Hematopoietic multipotent progenitor cell treated with erythropoietin and hydrocortisone succinate and interleukin-3 and kit ligand, for 15 days (in vitro differentiated cells): ENCODE measurements at regions not wholly inside any gene's neighbourhood (a gene's known extent, or its start where the extent isn't known, plus 50 kb on each side); places are given as distances from the start of the nearest gene placed in this dataset.

ENCODE experiments used
- DNase-seq: peaks from one replicate; pipeline ENCODE4 v3.0.0-alpha.2; 2015; ENCODE audit warnings: low spot score

GRCh38 chr9:107615321-107615720, 125.8 kb upstream of the KLF4 start:
- DNase-seq, result no peak

GRCh38 chr9:107614765-107615164, 125.2 kb upstream of the KLF4 start:
- no peak for DNase-seq

GRCh38 chr9:107613321-107613720, 123.8 kb upstream of the KLF4 start:
- DNase-seq, result no peak

GRCh38 chr9:107612136-107612535, 122.6 kb upstream of the KLF4 start:
- DNase-seq, result no peak

- DNase-seq, result no peak
These were observed 120.0 kb upstream of the KLF4 start for GRCh38 chr9:107609547-107609946.

- no peak for DNase-seq
These were observed 116.7 kb upstream of the KLF4 start for GRCh38 chr9:107606149-107606790.

GRCh38 chr9:107605041-107605440, 115.5 kb upstream of the KLF4 start:
- DNase-seq, result no peak

GRCh38 chr9:107603281-107603680, 113.7 kb upstream of the KLF4 start:
- no peak for DNase-seq

GRCh38 chr9:107600060-107600573, 110.5 kb upstream of the KLF4 start:
- no peak for DNase-seq

- DNase-seq, result no peak
These were observed 108.2 kb upstream of the KLF4 start for GRCh38 chr9:107597743-107598217.

- DNase-seq, result no peak
These were observed 105.5 kb upstream of the KLF4 start for GRCh38 chr9:107594908-107595530.

GRCh38 chr9:107593224-107593870, 103.8 kb upstream of the KLF4 start:
- no peak for DNase-seq

GRCh38 chr9:107592424-107592823, 102.9 kb upstream of the KLF4 start:
- no peak for DNase-seq

- no peak for DNase-seq
These were observed 102.2 kb upstream of the KLF4 start for GRCh38 chr9:107591781-107592180.

GRCh38 chr9:107588393-107588792, 98.8 kb upstream of the KLF4 start:
- no peak for DNase-seq

- DNase-seq, result no peak
These were observed 97.8 kb upstream of the KLF4 start for GRCh38 chr9:107587191-107587963.

- no peak for DNase-seq
These were observed 96.9 kb upstream of the KLF4 start for GRCh38 chr9:107586493-107586892.

GRCh38 chr9:107585465-107585864, 95.9 kb upstream of the KLF4 start:
- no peak for DNase-seq

GRCh38 chr9:107584944-107585343, 95.4 kb upstream of the KLF4 start:
- DNase-seq, result no peak

- DNase-seq, result no peak
These were observed 94.6 kb upstream of the KLF4 start for GRCh38 chr9:107584186-107584585.

GRCh38 chr9:107577140-107577776, 87.7 kb upstream of the KLF4 start:
- no peak for DNase-seq

- DNase-seq, result no peak
These were observed 81.6 kb upstream of the KLF4 start for GRCh38 chr9:107571148-107571547.
